Superior temporal gyrus (tissue), 1 donor: ENCODE measurements at regions not wholly inside any gene's neighbourhood (a gene's known extent, or its start where the extent isn't known, plus 50 kb on each side); places are given as distances from the start of the nearest gene placed in this dataset.
A peak's percentile ranks its signal among the peaks of the same experiment; 100 is the strongest.

ENCODE experiments used
- DNase-seq: peaks from one replicate; pipeline ENCODE4 v3.0.0-alpha.2; 2016; ENCODE audit errors: extremely low spot score

GRCh38 chr5:138665261-138665660, 88.0 kb upstream of the CTNNA1 start:
- DNase-seq: no peak

- no peak for DNase-seq
These were observed 88.8 kb upstream of the CTNNA1 start for GRCh38 chr5:138664276-138664943.

- no peak for DNase-seq
These were observed 88.4 kb upstream of the HSPA9 start for GRCh38 chr5:138663561-138663960.

- DNase-seq: no peak
These were observed 87.8 kb upstream of the HSPA9 start for GRCh38 chr5:138663009-138663408.

- DNase-seq: no peak
These were observed 87.4 kb upstream of the HSPA9 start for GRCh38 chr5:138662599-138662998.

- DNase-seq: no peak
These were observed 86.8 kb upstream of the HSPA9 start for GRCh38 chr5:138661991-138662434.

- no peak for DNase-seq
These were observed 86.2 kb upstream of the HSPA9 start for GRCh38 chr5:138661291-138661960.

- DNase-seq: no peak
These were observed 84.9 kb upstream of the HSPA9 start for GRCh38 chr5:138660051-138660572.

GRCh38 chr5:138659561-138659960, 84.4 kb upstream of the HSPA9 start:
- no peak for DNase-seq

- DNase-seq: no peak
These were observed 83.9 kb upstream of the HSPA9 start for GRCh38 chr5:138659121-138659520.

- DNase-seq: no peak
These were observed 83.5 kb upstream of the HSPA9 start for GRCh38 chr5:138658676-138659075.

GRCh38 chr5:138657360-138657759, 82.2 kb upstream of the HSPA9 start:
- DNase-seq: no peak

- DNase-seq: no peak
These were observed 81.7 kb upstream of the HSPA9 start for GRCh38 chr5:138656916-138657315.

- DNase-seq: peak; percentile 98
These were observed 80.5 kb upstream of the HSPA9 start for GRCh38 chr5:138655530-138656190.

- DNase-seq: no peak
These were observed 79.2 kb upstream of the HSPA9 start for GRCh38 chr5:138654281-138654867.

GRCh38 chr5:138653502-138653901, 78.3 kb upstream of the HSPA9 start:
- peak; percentile 79 for DNase-seq

- DNase-seq: no peak
These were observed 76.5 kb upstream of the HSPA9 start for GRCh38 chr5:138651767-138652117.

- DNase-seq: no peak
These were observed 76.0 kb upstream of the HSPA9 start for GRCh38 chr5:138651058-138651766.

- no peak for DNase-seq
These were observed 75.0 kb upstream of the HSPA9 start for GRCh38 chr5:138650196-138650595.

GRCh38 chr5:138649775-138650174, 74.6 kb upstream of the HSPA9 start:
- no peak for DNase-seq

GRCh38 chr5:138649316-138649720, 74.1 kb upstream of the HSPA9 start:
- DNase-seq: no peak

GRCh38 chr5:138648841-138649240, 73.6 kb upstream of the HSPA9 start:
- DNase-seq: no peak
